ENCODE measurements at regions not wholly inside any gene's neighbourhood (a gene's known extent, or its start where the extent isn't known, plus 50 kb on each side); places are given as distances from the start of the nearest gene placed in this dataset.
"Not testable (repeated sequence)": the region's sequence is repeated elsewhere in the genome, so short reads cannot be mapped to it uniquely, and the experiment has no call there.

DNA sequence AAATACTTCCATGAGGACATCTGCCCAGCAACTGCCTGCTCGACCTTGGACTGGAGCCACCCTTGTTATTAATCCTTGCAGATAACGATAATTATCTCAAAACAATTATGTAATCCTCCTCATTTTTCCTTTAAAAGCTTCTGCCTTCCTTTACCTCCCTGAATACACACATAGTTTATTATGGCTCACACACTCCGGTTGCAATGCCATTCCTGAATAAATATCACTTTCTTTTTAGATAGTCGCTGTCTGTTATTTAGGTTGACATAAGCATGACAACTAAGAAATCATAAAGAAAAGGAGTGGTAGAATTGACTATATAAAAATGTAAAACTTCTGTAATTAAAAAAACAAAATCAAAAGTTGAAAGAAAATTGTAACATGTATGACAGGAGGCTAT is 64.8 kb downstream of the B4GALT7 start:
- H3K27ac Mint-ChIP-seq (ENCODE audit: low read depth, unreplicated experiment); H3K9me3 Mint-ChIP-seq (ENCODE audit: unreplicated experiment); BruUV-seq (replicated peaks); DNase-seq (ENCODE audit: unreplicated experiment); H3K4me3 Mint-ChIP-seq (ENCODE audit: unreplicated experiment); CTCF ChIA-PET; H3K4me1 Mint-ChIP-seq (ENCODE audit: insufficient read depth, unreplicated experiment); H3K27me3 Mint-ChIP-seq (ENCODE audit: insufficient read depth, unreplicated experiment); H3K36me3 Mint-ChIP-seq (ENCODE audit: insufficient read depth, unreplicated experiment); POLR2A ChIA-PET; intact Hi-C loops (cut with micrococcal nuclease): not testable (repeated sequence)

DNA sequence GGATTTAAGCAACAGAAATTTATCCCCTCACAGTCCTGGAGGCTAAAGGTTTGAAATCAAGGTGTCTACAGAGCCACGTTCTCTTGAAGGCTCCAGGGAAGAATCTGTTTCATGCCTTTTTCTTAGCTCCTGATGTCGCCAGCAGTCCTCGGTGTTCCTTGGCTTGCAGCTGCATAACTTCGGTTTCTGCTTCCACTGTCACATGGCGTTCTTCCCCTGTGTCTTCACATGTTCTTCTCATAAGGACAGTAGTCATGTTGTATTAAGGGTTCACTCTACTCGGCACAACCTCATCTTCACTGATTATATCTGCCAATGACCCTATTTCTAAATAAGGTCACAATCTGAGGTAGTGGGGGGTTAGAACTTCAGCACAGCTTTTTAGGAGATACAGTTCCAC is 65.2 kb downstream of the B4GALT7 start:
- POLR2A ChIA-PET; H3K36me3 Mint-ChIP-seq (ENCODE audit: insufficient read depth, unreplicated experiment); DNase-seq (ENCODE audit: unreplicated experiment); H3K27me3 Mint-ChIP-seq (ENCODE audit: insufficient read depth, unreplicated experiment); H3K4me3 Mint-ChIP-seq (ENCODE audit: unreplicated experiment); BruUV-seq (replicated peaks); intact Hi-C loops (cut with micrococcal nuclease); H3K27ac Mint-ChIP-seq (ENCODE audit: low read depth, unreplicated experiment); CTCF ChIA-PET; H3K9me3 Mint-ChIP-seq (ENCODE audit: unreplicated experiment); H3K4me1 Mint-ChIP-seq (ENCODE audit: insufficient read depth, unreplicated experiment): not testable (repeated sequence)

DNA sequence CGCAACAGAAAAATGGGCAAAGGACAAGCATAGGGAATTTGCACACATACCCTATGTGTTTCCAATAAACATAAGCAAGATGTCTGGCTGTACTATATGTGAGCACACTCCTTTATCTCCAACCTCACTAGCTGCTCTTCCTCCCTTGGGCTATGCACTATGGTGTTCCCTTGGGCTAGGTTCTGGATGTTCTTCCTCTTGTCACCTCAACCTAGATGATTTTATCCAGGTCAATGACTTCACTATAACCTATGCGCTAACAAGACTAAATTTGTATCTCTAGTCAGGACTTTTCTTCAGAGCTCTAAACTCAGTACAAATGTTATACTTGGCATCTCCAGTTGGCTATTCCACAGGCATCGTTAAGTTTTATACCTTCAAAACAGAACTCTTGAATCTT is 66.0 kb downstream of the B4GALT7 start:
- CTCF ChIA-PET, result not testable (repeated sequence)

DNA sequence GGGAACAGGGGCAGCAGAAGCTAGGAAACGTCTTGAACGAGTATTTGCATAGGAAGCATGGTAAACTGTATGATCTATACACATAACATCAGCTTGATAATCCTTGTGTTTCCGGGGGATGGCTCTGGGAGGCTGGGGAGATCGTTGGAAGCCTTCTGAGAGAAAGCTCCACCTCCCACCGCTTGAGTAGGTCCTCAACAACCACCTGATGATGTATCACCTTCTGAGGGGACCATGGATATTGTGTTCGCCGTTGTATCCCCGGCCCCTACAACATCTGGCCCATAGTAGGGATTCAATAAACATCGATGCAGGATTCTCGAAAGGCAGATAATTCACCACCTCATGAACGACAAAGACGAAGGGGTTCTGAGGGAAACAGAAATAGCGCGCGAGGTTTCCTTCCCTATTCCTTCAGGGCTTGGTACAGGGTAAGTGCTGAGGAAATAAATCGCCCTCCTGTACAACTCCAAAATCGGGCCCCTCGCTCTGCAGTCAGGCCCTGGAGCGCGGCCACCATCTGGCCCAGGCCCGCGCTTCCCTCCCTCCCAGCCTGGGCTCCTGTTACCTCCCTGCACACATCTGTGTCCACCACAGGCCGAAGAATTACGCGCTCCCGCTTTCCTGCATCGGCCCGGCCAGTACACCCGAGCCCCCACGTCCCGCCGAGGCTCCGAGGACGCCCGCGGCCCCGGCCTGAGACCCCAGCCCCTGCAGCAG is 71.3 kb downstream of the B4GALT7 start:
- H3K36me3 Mint-ChIP-seq (ENCODE audit: insufficient read depth, unreplicated experiment); H3K9me3 Mint-ChIP-seq (ENCODE audit: unreplicated experiment); H3K4me3 Mint-ChIP-seq (ENCODE audit: unreplicated experiment); intact Hi-C loops (cut with micrococcal nuclease); H3K27me3 Mint-ChIP-seq (ENCODE audit: insufficient read depth, unreplicated experiment); H3K27ac Mint-ChIP-seq (ENCODE audit: low read depth, unreplicated experiment); DNase-seq (ENCODE audit: unreplicated experiment); CTCF ChIA-PET; POLR2A ChIA-PET: not testable (repeated sequence)
- BruUV-seq (replicated peaks), result TSS peak; percentile 54
- H3K4me1 Mint-ChIP-seq (ENCODE audit: insufficient read depth, unreplicated experiment), result peaks cover 12% of the 10 kb centered on the region

More for the DNA sequence above, 66.0 kb downstream of the B4GALT7 start:
- POLR2A ChIA-PET; BruUV-seq (replicated peaks); H3K36me3 Mint-ChIP-seq (ENCODE audit: insufficient read depth, unreplicated experiment); H3K27me3 Mint-ChIP-seq (ENCODE audit: insufficient read depth, unreplicated experiment); DNase-seq (ENCODE audit: unreplicated experiment); intact Hi-C loops (cut with micrococcal nuclease); H3K4me3 Mint-ChIP-seq (ENCODE audit: unreplicated experiment); H3K9me3 Mint-ChIP-seq (ENCODE audit: unreplicated experiment); H3K27ac Mint-ChIP-seq (ENCODE audit: low read depth, unreplicated experiment): not testable (repeated sequence)
- peaks cover 12% of the 10 kb centered on the region for H3K4me1 Mint-ChIP-seq (ENCODE audit: insufficient read depth, unreplicated experiment)

DNA sequence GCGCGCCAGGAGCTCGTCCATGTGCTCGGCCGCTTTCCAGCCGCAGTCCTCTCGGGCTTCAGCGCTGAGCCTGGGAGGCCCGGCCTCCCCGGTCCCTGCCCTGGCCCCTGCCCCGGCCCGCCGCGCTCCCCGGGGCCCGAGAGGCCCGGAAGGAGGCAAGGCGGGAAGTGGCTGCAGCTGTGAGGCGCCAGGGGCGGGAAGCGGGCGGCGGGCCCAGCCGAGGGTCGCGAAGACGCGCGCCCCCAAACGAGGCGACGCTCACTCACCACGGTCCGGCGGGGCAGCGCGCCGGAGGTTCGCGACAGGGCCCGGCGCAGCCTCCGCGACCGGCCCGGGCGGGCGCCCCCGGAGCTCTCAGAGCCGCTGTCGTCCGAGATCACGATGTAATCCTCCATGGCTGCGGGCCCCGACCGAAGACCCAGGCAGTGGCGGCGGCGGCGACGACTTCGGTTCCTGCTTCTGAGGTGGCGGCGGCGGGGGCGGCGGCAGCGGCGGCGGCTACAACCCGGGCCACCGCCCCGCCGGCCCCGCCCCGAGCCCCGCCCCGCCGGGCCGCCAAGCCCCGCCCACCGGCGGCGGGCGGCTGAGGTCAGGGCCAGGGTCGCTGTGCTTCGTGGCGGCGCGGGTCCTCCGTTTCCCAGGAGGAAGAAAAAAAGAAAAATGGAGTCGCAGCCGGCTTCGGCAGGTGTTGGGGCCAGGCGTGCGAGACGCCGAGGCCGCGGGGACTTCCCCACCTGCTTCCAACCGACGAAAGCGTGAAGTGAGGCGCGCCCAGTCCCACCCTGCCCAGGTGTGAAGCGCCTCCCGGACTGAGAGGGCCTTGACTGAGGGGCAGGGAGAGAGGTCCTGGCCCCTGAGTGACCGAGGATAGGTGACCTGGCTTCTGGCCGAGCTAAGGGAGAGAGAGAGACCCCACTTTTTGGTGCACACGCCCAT is 72.1 kb downstream of the B4GALT7 start:
- peaks cover 12% of the 10 kb centered on the region for H3K4me1 Mint-ChIP-seq (ENCODE audit: insufficient read depth, unreplicated experiment)
- H3K27me3 Mint-ChIP-seq (ENCODE audit: insufficient read depth, unreplicated experiment); intact Hi-C loops (cut with micrococcal nuclease); BruUV-seq (replicated peaks); POLR2A ChIA-PET; H3K36me3 Mint-ChIP-seq (ENCODE audit: insufficient read depth, unreplicated experiment); H3K27ac Mint-ChIP-seq (ENCODE audit: low read depth, unreplicated experiment); H3K9me3 Mint-ChIP-seq (ENCODE audit: unreplicated experiment); CTCF ChIA-PET: not testable (repeated sequence)
- H3K4me3 Mint-ChIP-seq (ENCODE audit: unreplicated experiment), result peak overlapping the region; percentile 49
- peak; percentile 53 for DNase-seq (ENCODE audit: unreplicated experiment)

Measured in MCF 10A (cell line).